GM19395 (cell line): ENCODE measurements at regions not wholly inside any gene's neighbourhood (a gene's known extent, or its start where the extent isn't known, plus 50 kb on each side); places are given as distances from the start of the nearest gene placed in this dataset.

Experiments used
- ATAC-seq: cut with Tn5 transposase; IDR thresholded peaks from one replicate; pipeline ENCODE4 v1.9.1; 2021; ENCODE audit warnings: mild to moderate bottlenecking, moderate library complexity; ENCODE audit not compliant: unreplicated experiment

DNA sequence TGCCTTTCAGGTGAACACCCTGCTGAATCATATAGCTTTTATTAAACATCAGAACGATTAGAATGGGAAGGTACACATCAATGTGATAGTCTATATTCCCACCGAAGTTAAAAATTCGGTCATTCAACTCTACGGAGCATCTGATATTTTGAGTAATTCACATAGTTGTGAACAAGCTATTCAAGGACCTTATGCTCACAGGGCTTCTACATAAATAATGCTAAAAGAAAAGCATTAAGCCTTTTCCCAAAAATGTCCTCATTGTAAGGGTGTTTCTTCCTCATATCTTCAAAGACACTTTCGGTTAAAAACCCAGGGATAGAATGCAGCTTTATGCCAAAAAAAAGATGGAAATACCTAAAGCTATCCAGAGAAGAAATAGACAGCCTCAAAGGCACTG lies 79.7 kb upstream of the EDNRA start:
- ATAC-seq = no peak

DNA sequence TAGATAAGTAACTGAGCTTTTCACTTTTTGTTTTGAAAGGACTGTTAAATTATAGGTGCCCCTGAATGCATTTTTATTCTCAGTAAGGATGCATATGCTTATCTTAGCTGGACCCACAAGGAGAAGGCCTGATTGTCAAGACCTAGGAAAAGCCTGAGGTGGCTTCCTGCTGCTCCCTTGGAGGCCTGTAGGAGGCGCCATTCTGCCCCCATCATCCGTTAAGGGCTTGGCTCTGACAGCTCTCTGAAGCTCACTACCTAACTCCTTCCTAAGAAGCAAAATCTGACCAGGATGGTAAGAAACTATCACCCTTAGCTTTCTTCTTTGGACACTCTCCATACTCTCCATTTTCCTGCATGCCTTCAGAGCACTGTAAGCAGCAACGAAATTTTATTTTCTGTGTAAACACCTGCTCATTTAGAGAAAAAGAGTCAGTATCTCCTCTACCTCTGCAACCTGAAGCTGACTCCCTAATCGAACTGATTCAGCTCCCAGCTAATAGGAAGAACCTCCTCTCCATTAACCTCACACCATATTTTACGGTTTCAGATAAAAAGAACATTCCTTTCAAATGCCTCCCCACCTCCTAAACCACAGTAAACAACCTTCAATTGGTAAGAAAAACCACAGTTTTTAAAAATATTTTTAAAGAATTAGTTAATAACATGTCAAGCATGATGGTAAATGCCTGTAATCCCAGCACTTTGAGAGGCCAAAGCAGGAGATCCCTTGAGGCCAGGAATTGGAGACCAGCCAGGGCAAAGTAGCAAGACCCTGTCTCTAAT lies 73.4 kb upstream of the EDNRA start:
- no peak for ATAC-seq

DNA sequence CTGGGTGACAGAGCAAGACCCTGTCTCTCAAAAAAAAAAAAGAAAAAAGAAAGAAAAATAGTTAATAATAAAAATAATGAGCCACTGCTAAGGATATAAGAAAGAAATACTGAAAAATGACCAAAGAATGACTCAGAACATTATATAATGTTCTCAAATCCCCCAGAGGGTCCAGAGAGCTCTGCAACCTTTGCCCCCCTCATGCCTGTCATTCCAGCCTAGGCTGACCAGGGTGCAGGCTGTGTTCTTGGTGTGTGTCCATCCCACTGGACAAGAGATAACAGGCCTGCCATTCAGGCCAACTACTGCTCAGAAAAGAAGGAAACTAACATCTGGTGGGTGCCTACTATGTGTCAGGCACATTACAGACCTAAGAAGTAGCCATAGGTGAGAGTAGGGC lies 72.7 kb upstream of the EDNRA start:
- ATAC-seq = no peak

DNA sequence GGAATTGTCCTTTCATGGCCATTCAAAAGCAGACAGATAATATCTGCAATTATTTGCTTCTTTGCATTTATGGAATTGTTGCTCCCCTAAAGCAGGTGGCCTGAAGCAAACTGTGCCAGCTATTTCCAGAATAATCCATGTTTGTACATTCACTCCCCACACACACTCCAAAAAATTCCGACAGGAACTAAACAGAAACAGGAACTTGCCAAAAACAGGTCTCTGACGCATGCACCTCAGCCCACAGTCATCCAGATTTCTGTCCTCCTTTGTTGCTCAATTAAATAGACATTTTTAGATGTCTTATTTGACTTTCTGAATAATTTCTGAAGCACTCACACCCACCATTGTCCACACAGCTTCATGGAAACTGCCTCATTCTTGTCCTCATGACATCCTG lies 71.5 kb upstream of the EDNRA start:
- no peak for ATAC-seq

DNA sequence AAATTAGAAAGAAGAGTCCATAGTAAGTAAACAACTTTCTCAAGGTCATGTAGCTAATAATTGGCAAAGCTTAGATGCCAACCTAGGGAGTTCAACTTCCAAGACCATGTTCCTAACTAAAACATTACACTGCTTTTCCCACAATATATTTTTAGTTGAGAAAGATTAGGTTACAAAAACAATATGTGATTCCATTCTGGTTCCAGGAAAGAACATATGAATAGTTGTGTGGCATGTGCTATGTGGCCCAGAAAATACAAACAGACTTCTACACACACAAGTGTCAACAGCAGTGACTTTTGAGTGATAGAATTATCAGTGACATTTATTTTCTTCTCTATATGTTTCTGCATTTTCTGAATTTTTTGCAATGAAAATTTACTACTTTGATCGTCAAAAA lies 62.7 kb upstream of the EDNRA start:
- no peak for ATAC-seq

DNA sequence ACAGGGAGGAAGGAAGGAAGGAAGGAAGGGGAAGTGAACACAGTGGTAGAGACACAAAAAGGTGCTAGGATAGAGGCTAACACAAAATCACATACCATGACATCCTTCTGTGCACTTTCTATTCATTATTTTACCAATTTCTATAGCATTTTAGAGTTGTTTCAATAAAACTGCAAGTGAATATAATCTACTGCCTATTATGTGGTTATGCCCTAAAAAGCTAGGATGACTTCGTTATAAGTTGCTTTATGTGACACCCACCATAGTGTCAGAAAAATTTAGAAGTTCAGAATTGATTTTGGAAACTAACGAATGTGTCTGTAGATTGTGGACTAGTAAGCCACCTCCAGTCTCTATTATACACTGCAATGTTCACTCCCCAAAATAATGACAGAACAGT lies 59.4 kb upstream of the EDNRA start:
- no peak for ATAC-seq

DNA sequence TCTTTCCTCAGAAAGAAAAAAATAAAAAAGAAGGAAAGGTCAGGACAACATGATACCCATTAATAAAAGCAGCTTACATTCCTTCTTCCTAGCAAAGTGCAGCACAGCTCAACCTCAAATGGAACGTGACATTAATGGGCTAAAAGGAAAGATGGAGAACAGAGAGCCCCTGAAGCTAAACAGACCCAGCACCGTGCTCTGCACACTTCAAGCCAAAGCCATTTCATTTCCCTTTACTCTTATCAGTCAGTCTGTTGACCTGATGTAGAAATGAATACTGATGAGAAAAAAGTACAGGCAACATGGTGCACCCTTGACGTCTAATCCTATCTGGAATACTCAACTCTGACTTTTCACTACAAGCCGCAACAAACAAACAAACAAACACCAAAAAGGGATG lies 57.7 kb upstream of the EDNRA start:
- no peak for ATAC-seq

DNA sequence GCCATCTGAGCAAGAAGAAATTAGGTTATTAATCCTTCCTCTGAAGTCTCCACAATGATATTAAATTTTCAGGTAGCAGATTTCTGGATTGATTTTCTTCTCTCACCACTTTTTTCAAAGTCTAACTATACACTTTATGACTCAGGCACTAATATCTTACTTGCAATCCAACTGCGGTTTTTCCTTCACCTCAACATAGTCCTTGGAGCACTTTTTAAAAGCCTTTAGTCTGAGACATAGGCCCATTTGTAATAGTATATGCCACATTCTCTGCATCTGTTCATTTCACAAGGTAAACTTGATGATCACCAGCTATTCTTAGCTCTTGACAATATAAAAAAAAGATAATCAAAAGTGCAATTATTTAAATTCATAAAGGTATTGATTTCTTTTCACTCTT lies 55.9 kb upstream of the EDNRA start:
- ATAC-seq = no peak

DNA sequence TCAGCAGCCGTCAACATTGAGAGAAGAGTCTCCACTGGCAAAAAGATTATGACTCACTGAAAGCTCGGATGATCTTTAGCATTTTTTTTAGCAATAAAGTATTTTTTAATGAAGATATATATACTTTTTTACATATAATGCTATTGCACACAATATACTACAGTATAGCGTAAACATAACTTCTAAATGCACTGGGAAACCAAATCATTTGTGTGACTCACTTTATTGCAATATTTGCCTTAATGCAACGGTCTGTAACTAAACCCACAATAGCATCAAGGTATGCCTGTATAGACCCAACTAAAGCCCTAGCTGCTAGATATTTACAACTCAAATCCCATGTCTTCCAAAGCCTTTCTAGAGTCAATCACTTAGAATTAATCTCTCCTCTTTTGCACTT lies 52.3 kb upstream of the EDNRA start:
- ATAC-seq = no peak

DNA sequence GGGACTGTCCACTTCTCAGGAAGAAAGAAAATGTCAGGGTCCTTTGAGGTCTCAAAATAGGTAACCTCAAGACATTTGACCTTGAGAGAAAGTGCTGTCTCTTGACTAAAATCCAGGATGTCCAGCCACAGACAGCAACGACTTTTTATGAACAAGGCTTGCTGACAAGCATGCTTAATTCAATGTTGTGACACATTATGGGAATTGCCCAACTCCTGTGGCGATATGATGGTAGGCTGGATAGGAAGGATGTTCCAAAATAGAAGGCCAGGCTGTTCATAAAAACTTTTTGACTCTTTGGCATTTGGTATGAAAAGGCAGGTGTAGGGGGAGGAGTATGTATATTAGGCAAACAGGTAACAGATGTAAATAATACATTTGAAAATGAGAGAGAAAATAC lies 50.8 kb upstream of the EDNRA start:
- ATAC-seq = no peak
